Head of caudate nucleus (tissue), 42 donors: ENCODE measurements at regions not wholly inside any gene's neighbourhood (a gene's known extent, or its start where the extent isn't known, plus 50 kb on each side); places are given as distances from the start of the nearest gene placed in this dataset.
A peak's percentile ranks its signal among the peaks of the same experiment; 100 is the strongest.

Experiments used
- DNase-seq, 42 donors: peaks; one replicate each; pipeline versions ENCODE4 v3.0.0 to v3.0.0-alpha.2; 2020 to 2021; ENCODE audit warnings: mixed read lengths in 7 of 42
- intact Hi-C: fragments of 100-400 bp; cut with DNase I; formaldehyde crosslinking; loops from one replicate; pipeline ENCODE4 v1.15.0; 2022

- no peak for DNase-seq
- intact Hi-C loops, result no loop called here
These were observed 216.2 kb downstream of the DUSP6 start for GRCh38 chr12:89135976-89136634.

DNA sequence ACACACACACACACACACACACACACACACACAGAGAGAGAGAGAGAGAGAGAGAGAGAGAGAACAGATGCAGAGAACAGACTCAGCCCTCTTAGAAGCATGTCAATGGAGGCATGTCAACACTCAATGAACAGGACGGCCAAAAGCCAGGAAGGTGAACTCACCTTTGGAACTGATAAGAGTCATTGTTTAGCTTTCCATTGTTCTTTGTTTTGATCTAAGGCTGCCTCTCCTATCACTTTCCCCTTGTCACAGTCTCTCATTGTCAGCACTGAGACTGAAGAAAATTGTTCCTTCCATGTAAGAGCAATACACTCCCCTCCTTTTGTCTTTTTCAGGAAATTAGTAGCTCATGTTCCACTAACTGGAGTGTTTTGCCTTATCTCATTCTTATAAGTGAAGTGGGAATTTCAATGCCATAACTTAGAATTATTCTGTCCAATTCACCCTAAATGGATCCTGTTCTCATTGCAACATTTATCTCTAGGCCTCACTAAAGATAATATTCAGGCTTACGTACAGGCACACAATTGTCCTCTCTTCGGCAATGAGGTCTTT is 218.0 kb downstream of the DUSP6 start:
- no peak for DNase-seq
- intact Hi-C loops, result no loop called here

DNA sequence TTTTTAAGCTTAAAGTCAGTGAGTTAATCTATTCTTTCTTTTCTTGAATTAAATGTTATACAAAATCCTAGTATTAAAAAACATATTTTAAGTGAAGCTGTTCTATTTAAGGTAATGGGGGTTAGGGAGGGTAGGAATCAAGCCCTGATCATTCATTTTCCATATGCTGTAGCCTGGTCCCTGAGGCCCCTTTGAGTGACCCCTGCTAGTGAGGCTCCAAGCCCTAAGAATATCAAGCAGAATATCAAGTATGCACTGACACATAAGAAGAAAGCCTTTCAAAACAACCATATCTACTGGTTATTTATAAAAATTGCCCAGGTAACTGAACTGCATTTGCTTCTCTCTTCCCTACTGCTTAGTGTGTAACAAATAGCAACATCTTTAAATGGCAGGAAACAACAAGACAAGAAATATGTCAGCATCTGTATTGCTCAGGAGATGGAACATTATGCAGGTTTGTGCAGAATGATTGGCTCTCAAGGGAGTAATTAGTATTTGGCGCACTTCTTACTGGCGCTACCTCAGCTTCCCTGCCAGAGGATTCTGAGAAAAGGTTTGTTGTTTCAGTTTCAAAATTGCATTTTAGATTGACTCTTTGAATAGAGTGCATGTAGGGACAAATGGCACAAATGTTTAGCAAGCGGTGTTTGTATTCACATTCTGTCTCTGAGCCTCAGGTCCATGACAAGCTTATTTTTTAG is 223.0 kb downstream of the DUSP6 start:
- peak in 2 of 42 donors; percentile 6 to 40 for DNase-seq
- intact Hi-C loops, result no loop called here

DNA sequence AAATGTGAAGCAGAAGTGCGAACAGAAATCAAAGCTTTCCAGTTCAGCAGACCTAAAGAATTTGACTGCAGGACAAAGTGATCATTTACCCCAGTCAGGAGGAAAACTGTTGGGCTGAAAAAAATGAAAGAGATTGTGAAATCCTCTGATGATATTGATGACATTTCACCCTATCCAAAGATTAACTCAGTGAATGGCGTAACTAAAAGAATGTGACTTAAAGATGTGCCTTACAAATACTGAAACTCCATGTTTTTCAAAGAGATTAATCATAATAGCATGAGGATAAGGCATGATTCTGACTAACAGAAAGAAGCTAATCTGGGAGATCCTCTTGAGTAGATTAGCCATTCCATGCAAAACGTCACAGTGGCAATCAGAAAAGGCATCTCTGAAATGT is 225.6 kb downstream of the DUSP6 start:
- intact Hi-C loops, result no loop called here
- DNase-seq, result no peak

GRCh38 chr12:89122852-89123251 is 229.4 kb downstream of the DUSP6 start:
- DNase-seq, result no peak
- intact Hi-C loops, result no loop called here

DNA sequence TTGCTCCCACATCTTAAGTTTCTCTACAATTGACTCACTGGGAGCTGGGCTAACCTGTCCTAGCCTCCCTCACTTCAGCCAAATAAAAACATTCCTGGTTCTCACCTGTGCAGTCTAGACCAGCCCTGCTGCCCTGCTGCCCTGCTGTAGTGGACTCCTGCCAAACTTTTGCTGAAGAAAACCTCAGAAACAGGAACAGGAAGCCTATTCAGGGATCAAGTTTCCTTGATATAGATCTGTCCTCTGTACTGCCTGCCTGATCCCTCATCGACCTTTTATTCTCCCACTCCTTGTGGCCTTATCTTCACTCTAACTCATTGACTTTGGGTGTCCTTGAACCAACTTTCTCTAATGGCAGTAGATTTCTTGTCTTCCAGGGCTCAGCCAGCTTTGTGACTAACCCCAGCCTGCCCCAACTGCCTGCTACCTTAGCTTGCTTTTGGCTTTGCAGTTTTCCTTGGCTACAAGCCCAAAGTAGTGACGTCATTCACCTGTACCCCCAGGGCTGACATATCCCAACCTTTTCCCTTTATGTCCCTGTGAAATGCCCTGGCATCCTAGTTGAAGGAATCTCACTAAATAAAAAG is 234.8 kb downstream of the DUSP6 start:
- no peak for DNase-seq
- intact Hi-C loops, result no loop called here

DNA sequence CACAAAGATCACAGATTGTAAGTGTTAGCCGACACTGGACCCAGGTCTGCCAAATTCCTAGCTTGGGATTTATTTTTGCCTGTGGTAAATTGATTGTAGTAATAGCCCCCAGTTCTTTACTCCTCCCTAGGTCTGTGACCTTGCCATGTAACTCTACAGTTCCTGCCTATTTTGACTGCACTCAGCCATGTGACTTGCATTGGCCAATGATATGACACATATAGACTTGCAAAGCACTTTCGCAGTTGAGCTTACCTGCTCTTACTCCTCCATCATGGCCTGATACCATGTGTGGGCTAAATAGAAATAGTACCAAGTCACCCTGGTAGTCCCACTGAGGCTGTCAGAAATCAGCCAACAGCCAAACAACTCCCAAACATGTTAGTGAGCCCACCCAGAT is 240.3 kb downstream of the DUSP6 start:
- no peak for DNase-seq

GRCh38 chr12:89108265-89108664 is 244.0 kb downstream of the DUSP6 start:
- intact Hi-C loops, result no loop called here
- DNase-seq, result no peak

More for the DNA sequence above, 240.3 kb downstream of the DUSP6 start:
- intact Hi-C loops, result no loop called here

- intact Hi-C loops, result no loop called here
- no peak for DNase-seq
These were observed 245.4 kb downstream of the DUSP6 start for GRCh38 chr12:89106950-89107349.

DNA sequence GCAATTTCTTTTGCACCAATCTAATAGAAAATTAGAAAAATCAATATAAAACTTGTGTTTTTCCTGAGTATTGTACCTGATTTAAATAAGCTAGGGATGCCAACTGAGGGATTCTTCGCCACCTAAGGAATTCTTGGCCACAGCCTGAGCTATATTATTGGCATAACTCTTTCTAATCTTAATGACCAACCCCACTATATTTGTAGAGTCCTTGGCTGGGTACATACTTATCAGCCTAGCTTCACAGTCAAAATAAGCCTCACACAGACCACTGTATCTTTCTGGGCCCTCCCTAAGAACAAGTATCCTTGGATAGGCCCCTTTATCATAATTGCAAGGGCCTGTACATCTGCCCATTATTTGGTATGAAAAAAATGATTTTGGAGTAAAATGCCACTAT is 247.1 kb downstream of the DUSP6 start:
- no peak for DNase-seq
- intact Hi-C loops, result no loop called here

GRCh38 chr12:89103831-89104230 is 248.5 kb downstream of the DUSP6 start:
- DNase-seq, result no peak
- intact Hi-C loops, result no loop called here

DNA sequence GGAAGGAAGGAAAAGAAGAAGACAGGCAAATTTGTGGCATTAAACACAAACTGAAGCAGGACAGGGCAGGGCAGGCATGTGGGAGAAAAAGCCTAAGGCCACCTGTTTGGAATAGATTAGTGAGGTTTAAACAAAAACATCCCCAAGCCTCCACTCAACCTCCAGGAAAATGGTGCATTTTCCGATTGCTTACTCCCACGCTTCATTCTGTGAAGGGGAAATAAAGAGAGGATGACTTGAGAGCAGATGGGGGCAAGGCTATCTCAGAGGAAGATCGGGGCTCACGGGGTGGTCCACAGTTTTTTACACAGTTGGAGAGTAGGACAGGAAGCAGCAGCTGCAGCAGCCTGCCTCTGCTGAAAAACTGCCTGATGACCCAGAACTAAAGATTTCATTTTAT is 250.9 kb downstream of the DUSP6 start:
- intact Hi-C loops, result no loop called here
- no peak for DNase-seq

DNA sequence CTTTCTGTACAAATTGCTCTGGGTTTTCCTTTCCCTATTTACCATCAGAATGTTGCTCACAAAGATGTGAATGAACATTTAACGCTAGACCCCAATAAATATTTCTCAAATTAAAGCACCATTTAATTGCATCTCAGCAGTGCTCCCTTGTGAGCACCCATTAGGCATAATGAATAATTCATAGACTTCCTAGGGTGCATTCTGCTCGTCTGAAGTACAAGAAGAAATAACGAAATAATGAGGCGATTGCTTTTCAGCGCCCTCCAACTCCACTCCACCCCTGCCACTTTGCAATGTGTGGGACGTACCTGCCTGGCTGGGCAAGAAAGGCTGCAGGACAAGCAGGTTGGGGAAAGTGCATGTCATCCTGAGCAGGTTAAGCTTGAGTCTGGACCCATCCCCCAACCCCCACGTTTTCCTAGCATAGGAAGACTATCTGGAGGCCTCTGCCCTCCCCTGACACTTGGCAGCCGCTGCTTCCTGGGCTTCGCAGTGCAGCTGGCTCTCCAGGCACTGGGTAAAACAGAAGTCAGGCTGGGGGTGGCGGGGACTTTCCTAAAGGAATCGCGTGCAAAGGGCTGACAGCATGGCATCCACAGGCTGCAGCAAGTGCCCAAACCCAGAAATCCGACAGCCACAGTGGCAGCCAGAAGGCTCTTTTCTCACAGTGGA is 253.7 kb downstream of the DUSP6 start:
- intact Hi-C loops, result no loop called here
- peak in 36 of 42 donors; percentile 5 to 55 (median 24) for DNase-seq

DNA sequence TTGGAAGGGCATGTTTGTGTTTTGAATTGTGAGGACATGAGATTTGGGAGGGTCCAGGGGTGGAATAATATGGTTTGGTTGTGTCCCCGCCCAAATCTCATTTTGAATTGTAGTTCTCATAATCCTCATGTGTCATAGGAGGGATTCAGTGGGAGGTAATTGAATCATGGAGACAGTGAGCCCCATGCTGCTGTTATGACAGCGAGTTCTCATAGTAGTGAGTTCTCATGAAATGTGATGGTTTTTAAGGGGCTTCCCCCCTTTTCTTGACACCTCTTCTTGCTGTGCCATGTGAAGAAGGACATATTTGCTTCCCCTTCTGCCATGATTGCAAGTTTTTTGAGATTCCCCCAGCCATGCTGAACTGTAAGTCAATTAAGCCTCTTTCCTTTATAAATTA is 260.0 kb downstream of the DUSP6 start:
- intact Hi-C loops, result no loop called here
- DNase-seq, result no peak

- intact Hi-C loops, result no loop called here
- DNase-seq, result no peak
These were observed 260.9 kb downstream of the DUSP6 start for GRCh38 chr12:89091293-89091841.

DNA sequence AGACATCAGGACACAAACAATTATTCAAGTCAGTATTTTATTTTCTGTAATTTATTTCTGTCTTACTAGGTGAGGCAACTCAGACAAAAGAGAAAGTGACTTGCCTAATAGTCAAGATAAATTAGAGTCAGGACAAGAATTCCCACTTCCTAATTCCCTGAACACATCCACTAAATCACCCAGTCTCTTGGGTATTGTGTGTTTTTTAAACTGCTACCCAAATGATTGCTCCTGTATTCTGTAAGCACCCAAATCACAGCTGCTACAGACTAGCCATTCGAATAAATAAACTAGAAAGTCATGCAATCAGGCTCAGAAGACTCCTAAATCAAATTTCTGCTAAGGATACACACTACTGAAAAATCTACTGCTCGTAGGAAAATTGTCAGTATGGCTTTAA is 263.0 kb downstream of the DUSP6 start:
- DNase-seq, result no peak
- intact Hi-C loops, result no loop called here

- DNase-seq, result no peak
- intact Hi-C loops, result no loop called here
These were observed 264.4 kb downstream of the DUSP6 start for GRCh38 chr12:89087876-89088275.

- DNase-seq, result no peak
- intact Hi-C loops, result no loop called here
These were observed 265.0 kb downstream of the DUSP6 start for GRCh38 chr12:89087149-89087825.

- DNase-seq, result no peak
- intact Hi-C loops, result no loop called here
These were observed 266.9 kb downstream of the DUSP6 start for GRCh38 chr12:89085421-89085820.
